ENCODE measurements at regions not wholly inside any gene's neighbourhood (a gene's known extent, or its start where the extent isn't known, plus 50 kb on each side); places are given as distances from the start of the nearest gene placed in this dataset.

DNA sequence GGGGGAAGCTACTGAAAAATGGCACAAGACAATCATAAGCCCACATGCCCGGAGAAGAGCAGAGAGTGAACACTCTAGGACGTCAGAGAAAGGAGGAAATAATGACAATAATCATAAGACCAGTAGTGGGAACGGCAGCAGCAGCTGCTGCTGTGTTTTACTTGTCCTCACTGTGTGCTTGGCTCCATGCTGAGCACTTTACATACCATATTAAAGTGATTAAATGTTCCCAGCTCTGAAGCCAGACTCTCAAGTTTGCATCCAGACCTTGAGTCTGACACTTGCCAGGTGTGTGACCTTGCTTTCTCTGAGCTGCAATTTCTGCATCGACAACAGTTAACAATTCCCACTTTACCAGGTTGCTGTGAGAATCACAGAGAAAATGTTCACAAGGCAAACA lies 255.4 kb downstream of the SPANXN1 start:
- TF ChIP-seq, protein P1, sequence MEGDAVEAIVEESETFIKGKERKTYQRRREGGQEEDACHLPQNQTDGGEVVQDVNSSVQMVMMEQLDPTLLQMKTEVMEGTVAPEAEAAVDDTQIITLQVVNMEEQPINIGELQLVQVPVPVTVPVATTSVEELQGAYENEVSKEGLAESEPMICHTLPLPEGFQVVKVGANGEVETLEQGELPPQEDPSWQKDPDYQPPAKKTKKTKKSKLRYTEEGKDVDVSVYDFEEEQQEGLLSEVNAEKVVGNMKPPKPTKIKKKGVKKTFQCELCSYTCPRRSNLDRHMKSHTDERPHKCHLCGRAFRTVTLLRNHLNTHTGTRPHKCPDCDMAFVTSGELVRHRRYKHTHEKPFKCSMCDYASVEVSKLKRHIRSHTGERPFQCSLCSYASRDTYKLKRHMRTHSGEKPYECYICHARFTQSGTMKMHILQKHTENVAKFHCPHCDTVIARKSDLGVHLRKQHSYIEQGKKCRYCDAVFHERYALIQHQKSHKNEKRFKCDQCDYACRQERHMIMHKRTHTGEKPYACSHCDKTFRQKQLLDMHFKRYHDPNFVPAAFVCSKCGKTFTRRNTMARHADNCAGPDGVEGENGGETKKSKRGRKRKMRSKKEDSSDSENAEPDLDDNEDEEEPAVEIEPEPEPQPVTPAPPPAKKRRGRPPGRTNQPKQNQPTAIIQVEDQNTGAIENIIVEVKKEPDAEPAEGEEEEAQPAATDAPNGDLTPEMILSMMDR (IDR thresholded peaks at IDR 0.05) = no peak
- TF ChIP-seq EZH2 (IDR thresholded peaks at IDR 0.05; ENCODE audit: borderline replicate concordance, insufficient read depth, low read depth, low read length, poor library complexity, severe bottlenecking) = no peak

All from B cell (primary cell).